Renal cortical epithelial cell (primary cell): ENCODE measurements at regions not wholly inside any gene's neighbourhood (a gene's known extent, or its start where the extent isn't known, plus 50 kb on each side); places are given as distances from the start of the nearest gene placed in this dataset.

Experiments used
- DNase-seq: peaks from one replicate; pipeline ENCODE4 v3.0.0-alpha.2; 2011; ENCODE audit warnings: low read depth

GRCh38 chr18:61618816-61619215, 274.0 kb downstream of the RNF152 start:
- DNase-seq = no peak

DNA sequence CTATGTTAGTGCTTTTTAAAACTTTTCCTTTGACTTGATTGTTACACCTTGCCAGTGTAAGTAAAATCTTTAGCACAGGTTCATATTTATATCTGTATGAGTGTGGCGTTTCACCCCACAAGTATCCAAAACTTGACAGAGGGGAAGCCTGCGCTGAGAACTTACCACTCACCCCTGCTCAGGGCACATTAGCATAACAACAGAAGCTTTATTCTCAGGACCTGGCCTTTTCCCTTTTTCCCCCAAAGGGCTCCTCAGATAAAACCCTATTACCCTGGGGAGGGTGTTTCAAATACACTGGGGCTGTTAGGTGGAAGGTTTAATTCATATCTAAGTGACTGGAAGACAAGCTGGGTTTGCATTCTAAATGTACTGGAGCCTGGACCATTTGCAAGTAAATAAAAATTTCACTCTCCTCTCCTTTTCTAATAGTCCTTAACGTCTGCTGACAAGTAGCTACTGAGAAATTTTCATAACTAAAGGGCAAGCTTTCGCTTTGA, 276.6 kb downstream of the RNF152 start:
- no peak for DNase-seq

GRCh38 chr18:61612517-61612916, 279.3 kb downstream of the CDH20 start:
- DNase-seq = no peak

- no peak for DNase-seq
Observed at GRCh38 chr18:61609131-61609530, 275.9 kb downstream of the CDH20 start.

- peak; percentile 19 for DNase-seq
Observed at GRCh38 chr18:61608316-61608715, 275.1 kb downstream of the CDH20 start.

GRCh38 chr18:61607867-61608266, 274.6 kb downstream of the CDH20 start:
- DNase-seq = no peak

- DNase-seq = peak; percentile 82
Observed at GRCh38 chr18:61606759-61607158, 273.5 kb downstream of the CDH20 start.

GRCh38 chr18:61606068-61606660, 272.9 kb downstream of the CDH20 start:
- DNase-seq = peak; percentile 26

DNA sequence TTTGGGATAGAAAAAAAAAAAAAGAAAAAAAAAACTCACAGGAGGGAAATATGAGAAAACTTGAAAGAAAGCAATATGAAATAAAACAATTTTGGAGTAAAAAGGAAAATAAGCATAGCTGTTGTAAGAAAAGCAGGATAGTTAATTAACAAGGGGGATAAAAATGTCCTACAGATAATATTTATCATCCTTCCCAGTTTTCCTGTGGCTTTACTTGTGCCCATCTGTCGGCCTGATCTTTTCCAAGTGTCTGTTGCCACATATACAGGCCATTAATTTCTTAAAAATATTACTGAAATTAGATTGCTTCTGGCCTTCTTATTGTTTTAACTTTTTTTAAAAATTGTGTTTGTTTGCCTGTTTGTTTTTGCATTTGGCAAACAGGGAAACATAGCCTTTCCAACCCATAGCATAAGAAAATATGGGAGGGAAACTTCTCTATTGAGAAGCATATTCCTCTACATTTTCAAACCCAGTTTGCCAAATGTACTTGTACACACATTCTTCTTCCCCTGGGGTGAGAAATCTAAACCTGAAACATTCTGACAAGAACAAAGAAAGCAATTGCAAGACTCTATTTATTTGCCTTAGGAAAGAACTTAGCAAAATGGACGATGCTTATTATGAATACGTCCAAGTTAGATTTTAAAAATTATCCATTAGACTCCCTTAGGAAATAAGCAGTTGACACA, 272.3 kb downstream of the CDH20 start:
- DNase-seq = no peak
